Activated CD8-positive, alpha-beta T cell treated with anti-CD3 and anti-CD28 coated beads for 36 hours (primary cell): ENCODE measurements at regions not wholly inside any gene's neighbourhood (a gene's known extent, or its start where the extent isn't known, plus 50 kb on each side); places are given as distances from the start of the nearest gene placed in this dataset.

Source experiments
- ATAC-seq: fragments of 200-7000 bp; cut with Tn5 transposase; one replicate; pipeline ENCODE4 v1.10.0; 2021; ENCODE audit warnings: mild to moderate bottlenecking, moderate library complexity
- CTCF ChIA-PET: fragments of 350-600 bp; sonication (Branson Sonifier 250); formaldehyde crosslinking; loops from one replicate; lab custom pipeline; 2021; ENCODE audit warnings: antibody characterized with exemption; lab: Charles Lee
- POLR2A ChIA-PET: fragments of 350-600 bp; sonication (Branson Sonifier 250); formaldehyde crosslinking; loops from one replicate; lab custom pipeline; 2021; ENCODE audit warnings: antibody characterized with exemption; lab: Charles Lee
- DNase-seq: peaks from one replicate; pipeline ENCODE4 v3.0.0-alpha.2; 2020
- H3K27ac Mint-ChIP-seq: one replicate; pipeline ENCODE4 v1.8.0; 2021; ENCODE audit warnings: mild to moderate bottlenecking, mixed read lengths
- H3K27me3 Mint-ChIP-seq: one replicate; pipeline ENCODE4 v1.8.0; 2021; ENCODE audit warnings: mixed read lengths
- H3K36me3 Mint-ChIP-seq: one replicate; pipeline ENCODE4 v1.8.0; 2021; ENCODE audit warnings: low read depth, mixed read lengths
- H3K4me1 Mint-ChIP-seq: one replicate; pipeline ENCODE4 v1.8.0; 2021; ENCODE audit warnings: low read depth, mixed read lengths
- H3K4me3 Mint-ChIP-seq: one replicate; pipeline ENCODE4 v1.8.0; 2021; ENCODE audit warnings: mild to moderate bottlenecking, moderate library complexity, mixed read lengths
- H3K9me3 Mint-ChIP-seq: one replicate; pipeline ENCODE4 v1.8.0; 2021; ENCODE audit warnings: mixed read lengths
- intact Hi-C: fragments of 100-400 bp; cut with micrococcal nuclease; formaldehyde crosslinking; loops from one replicate; pipeline ENCODE4 v1.10.0; 2022
- TF ChIP-seq, protein P1 (sequence below): fragments of 200-600 bp; IDR thresholded peaks from one replicate; pipeline ENCODE4 v1.8.0; 2022; ENCODE audit warnings: antibody characterized with exemption, mild to moderate bottlenecking

GRCh38 chr4:32778938-32779337 is 2058.8 kb downstream of the PCDH7 start:
- Mint-ChIP-seq H3K9me3 (peaks cover 7% of the 10 kb centered on the region), H3K4me1 (no peaks in the 10 kb centered on the region), H3K27ac (no peak overlapping the region), H3K36me3 (no peaks in the 10 kb centered on the region), H3K27me3 (no peaks in the 10 kb centered on the region), H3K4me3 (no peak overlapping the region)
- intact Hi-C loops, result no loop called here
- no peak for ATAC-seq
- TF ChIP-seq, protein P1, sequence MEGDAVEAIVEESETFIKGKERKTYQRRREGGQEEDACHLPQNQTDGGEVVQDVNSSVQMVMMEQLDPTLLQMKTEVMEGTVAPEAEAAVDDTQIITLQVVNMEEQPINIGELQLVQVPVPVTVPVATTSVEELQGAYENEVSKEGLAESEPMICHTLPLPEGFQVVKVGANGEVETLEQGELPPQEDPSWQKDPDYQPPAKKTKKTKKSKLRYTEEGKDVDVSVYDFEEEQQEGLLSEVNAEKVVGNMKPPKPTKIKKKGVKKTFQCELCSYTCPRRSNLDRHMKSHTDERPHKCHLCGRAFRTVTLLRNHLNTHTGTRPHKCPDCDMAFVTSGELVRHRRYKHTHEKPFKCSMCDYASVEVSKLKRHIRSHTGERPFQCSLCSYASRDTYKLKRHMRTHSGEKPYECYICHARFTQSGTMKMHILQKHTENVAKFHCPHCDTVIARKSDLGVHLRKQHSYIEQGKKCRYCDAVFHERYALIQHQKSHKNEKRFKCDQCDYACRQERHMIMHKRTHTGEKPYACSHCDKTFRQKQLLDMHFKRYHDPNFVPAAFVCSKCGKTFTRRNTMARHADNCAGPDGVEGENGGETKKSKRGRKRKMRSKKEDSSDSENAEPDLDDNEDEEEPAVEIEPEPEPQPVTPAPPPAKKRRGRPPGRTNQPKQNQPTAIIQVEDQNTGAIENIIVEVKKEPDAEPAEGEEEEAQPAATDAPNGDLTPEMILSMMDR, result no peak
- ChIA-PET CTCF (no interaction called here), POLR2A (no interaction called here)
- DNase-seq, result no peak

GRCh38 chr4:32789026-32789608 is 2068.9 kb downstream of the PCDH7 start:
- TF ChIP-seq, protein P1, result no peak
- no peaks in the 10 kb centered on the region for H3K4me1 Mint-ChIP-seq
- no peak overlapping the region for H3K27ac Mint-ChIP-seq
- ATAC-seq (no peak), DNase-seq (no peak)
- H3K36me3 Mint-ChIP-seq, result no peaks in the 10 kb centered on the region
- ChIA-PET POLR2A (no interaction called here), CTCF (no interaction called here)
- no peak overlapping the region for H3K4me3 Mint-ChIP-seq
- intact Hi-C loops, result no loop called here
- peaks cover 6% of the 10 kb centered on the region for H3K9me3 Mint-ChIP-seq
- no peaks in the 10 kb centered on the region for H3K27me3 Mint-ChIP-seq

GRCh38 chr4:32790803-32791202 is 2070.6 kb downstream of the PCDH7 start:
- H3K4me3 Mint-ChIP-seq, result no peak overlapping the region
- H3K9me3 Mint-ChIP-seq, result peaks cover 3% of the 10 kb centered on the region
- no peak overlapping the region for H3K27ac Mint-ChIP-seq
- TF ChIP-seq, protein P1, result no peak
- no peaks in the 10 kb centered on the region for H3K27me3 Mint-ChIP-seq
- intact Hi-C loops, result no loop called here
- H3K36me3 Mint-ChIP-seq, result no peaks in the 10 kb centered on the region
- DNase-seq (no peak), ATAC-seq (no peak)
- no peaks in the 10 kb centered on the region for H3K4me1 Mint-ChIP-seq
- POLR2A ChIA-PET, result no interaction called here
- CTCF ChIA-PET, result no interaction called here

DNA sequence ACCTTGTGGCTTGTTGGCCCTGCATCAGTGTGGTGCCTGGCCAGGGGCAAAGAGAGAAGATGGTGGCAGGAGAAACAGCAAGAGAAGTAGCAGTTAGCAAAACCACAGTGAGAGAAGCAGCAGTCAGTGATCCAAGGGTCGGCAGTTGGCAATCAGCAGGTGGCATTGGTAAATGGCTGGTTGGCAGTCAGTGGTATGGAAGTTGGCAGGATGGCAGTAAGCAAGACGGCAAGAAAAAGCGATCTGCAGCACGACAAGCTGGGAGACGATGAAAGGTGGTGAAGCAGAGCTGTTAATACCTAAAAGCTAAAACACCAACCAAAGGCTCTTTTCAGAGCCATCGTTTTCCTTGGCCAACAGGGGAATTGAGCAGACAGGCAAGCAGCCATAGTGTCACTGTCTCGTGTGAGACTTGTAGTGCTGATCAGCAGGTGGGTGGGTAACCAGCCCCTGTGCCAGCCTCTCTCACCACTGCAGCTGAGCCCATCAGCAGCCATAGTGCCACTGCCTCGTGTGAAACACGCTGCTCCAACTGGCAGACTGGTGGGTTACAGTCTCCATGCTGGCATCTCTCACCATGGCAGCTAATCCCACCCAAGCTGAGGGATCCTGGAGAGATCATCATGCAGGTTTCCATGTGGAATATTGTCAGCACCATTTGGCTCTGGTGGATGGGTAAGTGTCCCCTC is 2078.4 kb downstream of the PCDH7 start:
- TF ChIP-seq, protein P1, result no peak
- H3K4me1 Mint-ChIP-seq, result no peaks in the 10 kb centered on the region
- no peak overlapping the region for H3K4me3 Mint-ChIP-seq
- peaks cover 15% of the 10 kb centered on the region for H3K9me3 Mint-ChIP-seq
- intact Hi-C loops, result no loop called here
- H3K36me3 Mint-ChIP-seq, result no peaks in the 10 kb centered on the region
- ChIA-PET CTCF (no interaction called here), POLR2A (no interaction called here)
- DNase-seq (no peak), ATAC-seq (no peak)
- no peaks in the 10 kb centered on the region for H3K27me3 Mint-ChIP-seq
- H3K27ac Mint-ChIP-seq, result no peak overlapping the region

GRCh38 chr4:32824336-32824735 is 2104.2 kb downstream of the PCDH7 start:
- H3K36me3 Mint-ChIP-seq, result no peaks in the 10 kb centered on the region
- TF ChIP-seq, protein P1, result no peak
- CTCF ChIA-PET, result interaction anchor here (0.7 kb wide), 1 partner anchor 28 kb away, joined by 3 read pairs; no protein-coding TSS in a partner anchor

More at GRCh38 chr4:32824336-32824735, 2104.2 kb downstream of the PCDH7 start:
- Mint-ChIP-seq H3K27ac (no peak overlapping the region), H3K9me3 (peaks cover 10% of the 10 kb centered on the region), H3K4me3 (no peak overlapping the region), H3K27me3 (no peaks in the 10 kb centered on the region), H3K4me1 (no peaks in the 10 kb centered on the region)
- ATAC-seq (no peak), DNase-seq (no peak)
- POLR2A ChIA-PET, result no interaction called here
- intact Hi-C loops, result no loop called here
